HepG2 (cell line): ENCODE measurements at regions not wholly inside any gene's neighbourhood (a gene's known extent, or its start where the extent isn't known, plus 50 kb on each side); places are given as distances from the start of the nearest gene placed in this dataset.
A peak's percentile ranks its signal among the peaks of the same experiment; 100 is the strongest.

Experiments
- ATAC-seq: fragments of 200-7000 bp; cut with Tn5 transposase; 3 replicates; pipeline ENCODE4 v1.9.1; 2020; ENCODE audit warnings: mild to moderate bottlenecking, moderate library complexity
- BruUV-seq: library from RNA; stranded (reverse); fragments of 400-500 nt; replicated peaks from 2 replicates; lab custom pipeline; 2021; lab: Mats Ljungman, UMichigan
- CTCF ChIA-PET: fragments of 300-600 bp; formaldehyde crosslinking; extraction: SDS; loops from one replicate; lab custom pipeline; 2021; ENCODE audit warnings: low total read pairs, inconsistent platforms, low intra/inter-chr PET ratio; lab: Yijun Ruan, JAX
- POLR2A ChIA-PET: fragments of 350-600 bp; sonication (Branson Sonifier 250); formaldehyde crosslinking; loops from one replicate; lab custom pipeline; 2020; ENCODE audit warnings: antibody characterized with exemption, inconsistent platforms; lab: Yijun Ruan, JAX
- DNase-seq: peaks from one replicate; pipeline ENCODE4 v3.0.0-alpha.2; 2015; ENCODE audit warnings: low spot score
- FAIRE-seq: peaks from 3 replicates; lab custom pipeline; 2011; peaks lifted over from hg19 to GRCh38; lab: Jason Lieb, UNC
- H2AFZ ChIP-seq: one replicate; pipeline ENCODE4 v1.6.1; 2011; ENCODE audit warnings: low read length, inconsistent platforms
- H3K27ac ChIP-seq: fragments of 300-600 bp; 3 replicates; pipeline ENCODE4 v1.8.0; 2011; ENCODE audit warnings: mixed run types, mild to moderate bottlenecking, mixed read lengths, low read length, inconsistent platforms; ENCODE audit not compliant: insufficient read depth; ENCODE audit errors: extremely low read length
- H3K27me3 ChIP-seq, 2 experiments: fragments of 200-600 bp in 1 of 2; 2 replicates in 1 of 2; 3 replicates in 1 of 2; pipeline versions ENCODE4 v1.6.0 to v1.8.0; 2011; ENCODE audit warnings: low read length in 2 of 2, mild to moderate bottlenecking in 2 of 2, moderate library complexity in 2 of 2, inconsistent platforms in 1 of 2; ENCODE audit not compliant: insufficient read depth in 2 of 2, control insufficient read depth in 1 of 2
- H3K36me3 ChIP-seq, 2 experiments: fragments of 200-600 bp in 1 of 2; replicated peaks in 1 of 2; 2 replicates in 1 of 2; 3 replicates in 1 of 2; pipeline versions ENCODE4 v1.5.1 to v1.8.0; 2011; ENCODE audit warnings: low read length in 2 of 2, inconsistent platforms in 1 of 2; ENCODE audit not compliant: insufficient read depth in 2 of 2, control insufficient read depth in 1 of 2
- H3K4me1 ChIP-seq: 2 replicates; pipeline ENCODE4 v1.5.1; 2012; ENCODE audit warnings: low read length, inconsistent platforms; ENCODE audit not compliant: insufficient read depth
- H3K4me2 ChIP-seq: 2 replicates; pipeline ENCODE4 v1.6.0; 2011; ENCODE audit warnings: low read depth, low read length, inconsistent platforms
- H3K4me3 ChIP-seq, 3 experiments: fragments of 200-600 bp in 1 of 3; sonication (generic), shearing (Covaris generic) in 1 of 3; replicated peaks in 1 of 3; 2 replicates each; pipeline ENCODE4 v1.5.1; 2011 to 2016; ENCODE audit warnings: low read length in 3 of 3, inconsistent platforms in 2 of 3, low read depth in 2 of 3, mild to moderate bottlenecking in 2 of 3, control low read depth in 1 of 3, mixed read lengths in 1 of 3; ENCODE audit not compliant: insufficient read depth in 1 of 3
- H3K79me2 ChIP-seq: one replicate; pipeline ENCODE4 v1.6.1; 2011; ENCODE audit warnings: low read length, inconsistent platforms; ENCODE audit not compliant: insufficient read depth
- H3K9ac ChIP-seq: 2 replicates; pipeline ENCODE4 v1.6.0; 2011; ENCODE audit warnings: mild to moderate bottlenecking, low read depth, low read length, inconsistent platforms; ENCODE audit not compliant: insufficient read depth
- H3K9me3 ChIP-seq: 2 replicates; pipeline ENCODE4 v1.5.1; 2012; ENCODE audit warnings: mild to moderate bottlenecking, low read length
- H4K20me1 ChIP-seq: 2 replicates; pipeline ENCODE4 v1.6.0; 2011; ENCODE audit warnings: inconsistent platforms, mild to moderate bottlenecking, low read length, moderate library complexity; ENCODE audit not compliant: insufficient read depth
- BRD4 ChIP-seq: sonication (generic); formaldehyde crosslinking; IDR thresholded peaks from 2 replicates; pipeline ENCODE4 v1.4.0; 2020; ENCODE audit warnings: missing genetic modification reagents
- CCDC6 ChIP-seq: sonication (generic); formaldehyde crosslinking; IDR thresholded peaks from 2 replicates; pipeline ENCODE4 v1.8.1; 2022; ENCODE audit warnings: mild to moderate bottlenecking, missing genetic modification reagents, moderate library complexity
- E2F1 ChIP-seq: sonication (generic); formaldehyde crosslinking; IDR thresholded peaks from 2 replicates; pipeline ENCODE4 v1.5.0; 2020; ENCODE audit warnings: missing genetic modification reagents
- HDAC2 ChIP-seq: sonication (generic); formaldehyde crosslinking; IDR thresholded peaks from 2 replicates; pipeline ENCODE4 v1.4.0; 2020; ENCODE audit warnings: missing genetic modification reagents
- KDM4B ChIP-seq: sonication (generic); formaldehyde crosslinking; IDR thresholded peaks from 2 replicates; pipeline ENCODE4 v1.4.0; 2020; ENCODE audit warnings: missing genetic modification reagents
- KLF16 ChIP-seq, 2 experiments: sonication (generic) in 1 of 2; formaldehyde crosslinking in 1 of 2; IDR thresholded peaks; 2 replicates each; pipeline versions ENCODE4 v1.6.1 to v1.8.0; 2016 to 2023; ENCODE audit warnings: missing genetic modification reagents in 2 of 2, missing compliant biosample characterization in 1 of 2
- MAFF ChIP-seq: IDR thresholded peaks from 2 replicates; pipeline ENCODE4 v1.6.1; 2011; ENCODE audit warnings: low read depth, low read length, improper control_type of control experiment
- MAFK ChIP-seq, 2 experiments: IDR thresholded peaks in 1 of 2; conservative IDR thresholded peaks in 1 of 2; 2 replicates each; pipeline ENCODE4 v1.6.1; 2011; ENCODE audit warnings: improper control_type of control experiment in 2 of 2, low read length in 2 of 2
- MNT ChIP-seq: fragments of 450-650 bp; IDR thresholded peaks from 2 replicates; pipeline ENCODE4 v1.6.1; 2016
- PAX8 ChIP-seq: sonication (generic); formaldehyde crosslinking; IDR thresholded peaks from 2 replicates; pipeline ENCODE4 v1.8.0; 2022; ENCODE audit warnings: mild to moderate bottlenecking, missing genetic modification reagents, borderline replicate concordance
- SATB2 ChIP-seq: sonication (generic); formaldehyde crosslinking; IDR thresholded peaks from 2 replicates; pipeline ENCODE4 v1.5.0; 2020; ENCODE audit warnings: missing genetic modification reagents
- SOX6 ChIP-seq, 2 experiments: fragments of 450-650 bp in 1 of 2; sonication (generic) in 1 of 2; formaldehyde crosslinking in 1 of 2; IDR thresholded peaks; 2 replicates each; pipeline versions ENCODE4 v1.4.0 to v1.6.1; 2017 to 2020; ENCODE audit warnings: antibody characterized with exemption in 1 of 2, mild to moderate bottlenecking in 1 of 2, missing genetic modification reagents in 1 of 2
- SP2 ChIP-seq: sonication (generic); formaldehyde crosslinking; IDR thresholded peaks from 2 replicates; pipeline ENCODE4 v1.5.1; 2020; ENCODE audit warnings: mild to moderate bottlenecking, missing genetic modification reagents
- ZBTB20 ChIP-seq: sonication (generic); formaldehyde crosslinking; IDR thresholded peaks from 2 replicates; pipeline ENCODE4 v1.8.1; 2023; ENCODE audit warnings: missing genetic modification reagents, low read depth, mild to moderate bottlenecking, borderline replicate concordance
- ZUFSP ChIP-seq: sonication (generic); formaldehyde crosslinking; IDR thresholded peaks from 2 replicates; pipeline ENCODE4 v1.9.0; 2021; ENCODE audit warnings: missing genetic modification reagents, mild to moderate bottlenecking, borderline replicate concordance
- WGBS: methylation state at CpG from one replicate; pipeline ENCODE4 v1.1.6; 2017; ENCODE audit warnings: low lambda C conversion rate; 5-methylcytosine and 5-hydroxymethylcytosine counted together
- in situ Hi-C: cut with HindIII; loops from 2 replicates; pipeline ENCODE4 v1.10.0; 2017; ENCODE audit warnings: low pct_unique_long_range_greater_than_20kb; ENCODE audit not compliant: extremely low pct_ligation_motif_present
- intact Hi-C: fragments of 100-400 bp; cut with micrococcal nuclease; formaldehyde crosslinking; loops from one replicate; pipeline ENCODE4 v1.10.0; 2022; ENCODE audit not compliant: unreplicated experiment

DNA sequence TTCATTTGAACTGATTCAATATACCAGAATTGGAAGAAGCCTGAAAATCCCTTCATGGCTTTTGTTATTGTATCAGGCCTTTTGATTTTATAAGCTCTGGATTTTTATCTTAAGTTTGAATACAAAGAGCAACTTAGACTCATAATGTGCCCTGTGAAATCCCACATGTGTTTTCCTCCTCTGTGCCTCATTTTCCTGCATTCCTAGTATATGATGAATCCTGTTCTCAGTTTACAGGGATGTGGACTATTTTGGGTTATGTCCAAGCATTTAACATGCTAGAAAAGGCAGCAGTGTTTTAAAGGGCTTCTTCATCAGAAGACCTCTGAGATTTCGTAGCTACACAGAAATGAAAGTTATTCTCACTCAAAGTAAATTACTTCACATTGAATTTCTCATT is 455.0 kb downstream of the RFPL4B start:
- ChIA-PET CTCF (no interaction called here), POLR2A (no interaction called here)
- DNase-seq (no peak), FAIRE-seq (no peak), ATAC-seq (no peak)
- no peaks in the 10 kb centered on the region for H3K27me3 ChIP-seq
- no peaks in the 10 kb centered on the region for H3K4me1 ChIP-seq
- no peaks in the 10 kb centered on the region for H3K9me3 ChIP-seq
- no peak overlapping the region for H3K4me3 ChIP-seq
- no peaks in the 10 kb centered on the region for H3K79me2 ChIP-seq
- H3K4me2 ChIP-seq: no peak overlapping the region
- H2AFZ ChIP-seq: no peak overlapping the region
- H3K9ac ChIP-seq: no peak overlapping the region
- no peaks in the 10 kb centered on the region for H4K20me1 ChIP-seq
- TF ChIP-seq MNT (peak; percentile 21; the same call in 1 of the 2 replicates), CCDC6 (no peak)
- intact Hi-C loops: no loop called here
- BruUV-seq: no TSS peak
- in situ Hi-C loops: no loop called here
- no peak overlapping the region for H3K27ac ChIP-seq
- 0% methylated on average over 1 of the region's 1 CpG for WGBS
- H3K36me3 ChIP-seq: no peaks in the 10 kb centered on the region

GRCh38 chr6:112804638-112805330 is 457.7 kb downstream of the RFPL4B start:
- CTCF ChIA-PET: no interaction called here
- intact Hi-C loops: no loop called here
- Histone ChIP-seq H3K36me3 (no peaks in the 10 kb centered on the region), H3K27me3 (no peaks in the 10 kb centered on the region), H3K4me1 (no peaks in the 10 kb centered on the region), H3K79me2 (no peaks in the 10 kb centered on the region), H3K27ac (no peak overlapping the region), H3K9me3 (no peaks in the 10 kb centered on the region), H4K20me1 (0 out of 2 replicates have a peak, but pooled peaks cover 3% of the 10 kb centered on the region), H3K4me3 (no peak overlapping the region), H3K9ac (no peak overlapping the region), H2AFZ (no peak overlapping the region), H3K4me2 (no peak overlapping the region)
- POLR2A ChIA-PET: no interaction called here
- in situ Hi-C loops: no loop called here
- no peak for FAIRE-seq
- no peak for DNase-seq
- WGBS: 6% methylated on average over 6 of the region's 6 CpGs
- BruUV-seq: no TSS peak
- no peak for ATAC-seq
- TF ChIP-seq KLF16 (CRISPR knock-in tag; IDR thresholded peaks at IDR 0.05) (no peak), ZBTB20 (no peak), SOX6 (IDR thresholded peaks at IDR 0.05) (no peak), SOX6 (CRISPR knock-in tag; IDR thresholded peaks at IDR 0.05) (no peak), SATB2 (no peak), SP2 (CRISPR knock-in tag) (no peak), ZUFSP (no peak), MAFF (peak; percentile 99), MAFK (conservative IDR thresholded peaks at IDR 0.05 in 1 of 2, IDR thresholded peaks at IDR 0.05 in 1 of 2; ENCODE audit: low read length in 2 of 2) (peak; percentile 98 to 100), HDAC2 (CRISPR knock-in tag) (no peak), E2F1 (CRISPR knock-in tag) (no peak), KDM4B (no peak), PAX8 (CRISPR knock-in tag) (no peak), BRD4 (CRISPR knock-in tag) (no peak)
